ENCODE measurements at regions not wholly inside any gene's neighbourhood (a gene's known extent, or its start where the extent isn't known, plus 50 kb on each side); places are given as distances from the start of the nearest gene placed in this dataset.

DNA sequence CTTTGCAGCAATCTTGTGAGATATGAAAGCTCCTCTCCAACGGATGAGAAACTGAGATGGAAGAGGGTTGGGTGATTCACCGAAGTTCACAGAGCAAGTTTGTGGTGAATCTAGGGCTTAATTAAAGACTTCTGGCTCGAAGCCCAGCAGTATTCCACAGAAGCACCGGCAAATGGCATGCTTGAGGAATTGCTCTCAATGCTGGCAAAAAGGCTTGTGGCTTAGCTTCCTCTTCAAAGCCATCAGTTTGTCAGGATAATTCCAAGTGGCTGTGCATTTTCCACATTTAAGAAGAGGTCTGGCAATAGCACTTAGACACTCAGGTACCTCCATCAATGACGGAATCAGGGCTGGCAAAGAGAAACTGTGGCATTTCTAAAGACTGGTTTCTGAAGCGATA is 98.7 kb upstream of the SLC66A3 start:
- ChIA-PET CTCF (interaction anchor here (0.6 to 1.7 kb wide), 6 partner anchors 17 to 234 kb away, joined by 3 to 7 read pairs (median 4); a partner anchor contains a TSS), POLR2A (no interaction called here)
- H3K4me3 ChIP-seq: no peak overlapping the region

GRCh38 chr2:11057031-11057430 is 98.2 kb upstream of the SLC66A3 start:
- H3K4me1 ChIP-seq: no peaks in the 10 kb centered on the region
- ChIA-PET CTCF (interaction anchor here (0.8 to 1.7 kb wide), 4 partner anchors 68 to 224 kb away, joined by 3 to 4 read pairs (median 4); a partner anchor contains a TSS), POLR2A (no interaction called here)
- H3K4me2 ChIP-seq: no peak overlapping the region
- DNase-seq (ENCODE audit: low read depth in 1 of 2, low spot score in 1 of 2): no peak
- TF ChIP-seq, protein P1, sequence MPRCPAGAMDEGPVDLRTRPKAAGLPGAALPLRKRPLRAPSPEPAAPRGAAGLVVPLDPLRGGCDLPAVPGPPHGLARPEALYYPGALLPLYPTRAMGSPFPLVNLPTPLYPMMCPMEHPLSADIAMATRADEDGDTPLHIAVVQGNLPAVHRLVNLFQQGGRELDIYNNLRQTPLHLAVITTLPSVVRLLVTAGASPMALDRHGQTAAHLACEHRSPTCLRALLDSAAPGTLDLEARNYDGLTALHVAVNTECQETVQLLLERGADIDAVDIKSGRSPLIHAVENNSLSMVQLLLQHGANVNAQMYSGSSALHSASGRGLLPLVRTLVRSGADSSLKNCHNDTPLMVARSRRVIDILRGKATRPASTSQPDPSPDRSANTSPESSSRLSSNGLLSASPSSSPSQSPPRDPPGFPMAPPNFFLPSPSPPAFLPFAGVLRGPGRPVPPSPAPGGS (IDR thresholded peaks at IDR 0.05): no peak
- TF ChIP-seq EP300 (IDR thresholded peaks at IDR 0.05) (no peak), HOXB5 (CRISPR knock-in tag; IDR thresholded peaks at IDR 0.05) (no peak), POLR2A (IDR thresholded peaks at IDR 0.05; ENCODE audit: low read length) (no peak), POLR2AphosphoS2 (conservative IDR thresholded peaks at IDR 0.05; ENCODE audit: low read length) (no peak), E2F6 (IDR thresholded peaks at IDR 0.05; ENCODE audit: borderline replicate concordance, low read depth) (no peak), HMGXB4 (CRISPR knock-in tag; IDR thresholded peaks at IDR 0.05; ENCODE audit: borderline replicate concordance) (no peak), FOXS1 (CRISPR knock-in tag; IDR thresholded peaks at IDR 0.05) (no peak), HEYL (CRISPR knock-in tag; IDR thresholded peaks at IDR 0.05) (no peak), RAD21 (conservative IDR thresholded peaks at IDR 0.05 in 1 of 2, IDR thresholded peaks at IDR 0.05 in 1 of 2) (no peak), ZNF302 (CRISPR knock-in tag; IDR thresholded peaks at IDR 0.05) (no peak), ZSCAN20 (CRISPR knock-in tag; IDR thresholded peaks at IDR 0.05) (no peak), TFCP2L1 (CRISPR knock-in tag; IDR thresholded peaks at IDR 0.05) (no peak), NFE2L2 (conservative IDR thresholded peaks at IDR 0.05; ENCODE audit: low read length) (no peak), MAFK (IDR thresholded peaks at IDR 0.05; ENCODE audit: partially characterized antibody) (no peak), CBX2 (IDR thresholded peaks at IDR 0.05; ENCODE audit: borderline replicate concordance, low read depth) (no peak), CHD2 (IDR thresholded peaks at IDR 0.05; ENCODE audit: low read length, partially characterized antibody) (no peak), BHLHE40 (IDR thresholded peaks at IDR 0.05; ENCODE audit: low read depth, low read length) (no peak)
- TF ChIP-seq, protein P2, sequence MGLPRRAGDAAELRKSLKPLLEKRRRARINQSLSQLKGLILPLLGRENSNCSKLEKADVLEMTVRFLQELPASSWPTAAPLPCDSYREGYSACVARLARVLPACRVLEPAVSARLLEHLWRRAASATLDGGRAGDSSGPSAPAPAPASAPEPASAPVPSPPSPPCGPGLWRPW (IDR thresholded peaks at IDR 0.05): no peak
- TF ChIP-seq, protein P3, sequence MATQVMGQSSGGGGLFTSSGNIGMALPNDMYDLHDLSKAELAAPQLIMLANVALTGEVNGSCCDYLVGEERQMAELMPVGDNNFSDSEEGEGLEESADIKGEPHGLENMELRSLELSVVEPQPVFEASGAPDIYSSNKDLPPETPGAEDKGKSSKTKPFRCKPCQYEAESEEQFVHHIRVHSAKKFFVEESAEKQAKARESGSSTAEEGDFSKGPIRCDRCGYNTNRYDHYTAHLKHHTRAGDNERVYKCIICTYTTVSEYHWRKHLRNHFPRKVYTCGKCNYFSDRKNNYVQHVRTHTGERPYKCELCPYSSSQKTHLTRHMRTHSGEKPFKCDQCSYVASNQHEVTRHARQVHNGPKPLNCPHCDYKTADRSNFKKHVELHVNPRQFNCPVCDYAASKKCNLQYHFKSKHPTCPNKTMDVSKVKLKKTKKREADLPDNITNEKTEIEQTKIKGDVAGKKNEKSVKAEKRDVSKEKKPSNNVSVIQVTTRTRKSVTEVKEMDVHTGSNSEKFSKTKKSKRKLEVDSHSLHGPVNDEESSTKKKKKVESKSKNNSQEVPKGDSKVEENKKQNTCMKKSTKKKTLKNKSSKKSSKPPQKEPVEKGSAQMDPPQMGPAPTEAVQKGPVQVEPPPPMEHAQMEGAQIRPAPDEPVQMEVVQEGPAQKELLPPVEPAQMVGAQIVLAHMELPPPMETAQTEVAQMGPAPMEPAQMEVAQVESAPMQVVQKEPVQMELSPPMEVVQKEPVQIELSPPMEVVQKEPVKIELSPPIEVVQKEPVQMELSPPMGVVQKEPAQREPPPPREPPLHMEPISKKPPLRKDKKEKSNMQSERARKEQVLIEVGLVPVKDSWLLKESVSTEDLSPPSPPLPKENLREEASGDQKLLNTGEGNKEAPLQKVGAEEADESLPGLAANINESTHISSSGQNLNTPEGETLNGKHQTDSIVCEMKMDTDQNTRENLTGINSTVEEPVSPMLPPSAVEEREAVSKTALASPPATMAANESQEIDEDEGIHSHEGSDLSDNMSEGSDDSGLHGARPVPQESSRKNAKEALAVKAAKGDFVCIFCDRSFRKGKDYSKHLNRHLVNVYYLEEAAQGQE (IDR thresholded peaks at IDR 0.05): no peak
- H3K4me3 ChIP-seq: no peak overlapping the region
- H3K9me3 ChIP-seq: peaks cover 23% of the 10 kb centered on the region; the same call in 2 of the 3 replicates
- H3K27ac ChIP-seq: no peak overlapping the region
- FAIRE-seq: no peak
- ATAC-seq: no peak
- 68% methylated on average over 4 of the region's 4 CpGs for WGBS (ENCODE audit: missing lambda C conversion rate)

More for the DNA sequence above, 98.7 kb upstream of the SLC66A3 start:
- Histone ChIP-seq H3K9me3 (peaks cover 19% of the 10 kb centered on the region; the same call in 2 of the 3 replicates), H3K27ac (no peak overlapping the region), H3K4me1 (no peaks in the 10 kb centered on the region), H3K4me2 (no peak overlapping the region)
- ATAC-seq (no peak; a peak in 1 of 6 replicates), FAIRE-seq (no peak), DNase-seq (ENCODE audit: low read depth in 1 of 2, low spot score in 1 of 2) (no peak)
- TF ChIP-seq HOXB5 (CRISPR knock-in tag; IDR thresholded peaks at IDR 0.05) (no peak), PHF8 (IDR thresholded peaks at IDR 0.05; ENCODE audit: borderline replicate concordance, low read depth) (no peak), ESRRA (IDR thresholded peaks at IDR 0.05; ENCODE audit: borderline replicate concordance, low read length) (no peak), CHD2 (IDR thresholded peaks at IDR 0.05; ENCODE audit: low read length, partially characterized antibody) (no peak), MAX (IDR thresholded peaks at IDR 0.05) (no peak), HDAC2 (IDR thresholded peaks at IDR 0.05) (no peak), RAD21 (conservative IDR thresholded peaks at IDR 0.05 in 1 of 2, IDR thresholded peaks at IDR 0.05 in 1 of 2) (no peak)
- TF ChIP-seq, protein P4, sequence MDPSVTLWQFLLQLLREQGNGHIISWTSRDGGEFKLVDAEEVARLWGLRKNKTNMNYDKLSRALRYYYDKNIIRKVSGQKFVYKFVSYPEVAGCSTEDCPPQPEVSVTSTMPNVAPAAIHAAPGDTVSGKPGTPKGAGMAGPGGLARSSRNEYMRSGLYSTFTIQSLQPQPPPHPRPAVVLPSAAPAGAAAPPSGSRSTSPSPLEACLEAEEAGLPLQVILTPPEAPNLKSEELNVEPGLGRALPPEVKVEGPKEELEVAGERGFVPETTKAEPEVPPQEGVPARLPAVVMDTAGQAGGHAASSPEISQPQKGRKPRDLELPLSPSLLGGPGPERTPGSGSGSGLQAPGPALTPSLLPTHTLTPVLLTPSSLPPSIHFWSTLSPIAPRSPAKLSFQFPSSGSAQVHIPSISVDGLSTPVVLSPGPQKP (IDR thresholded peaks at IDR 0.05; ENCODE audit: low read depth, low read length): no peak
- 25% methylated on average over 6 of the region's 6 CpGs for WGBS (ENCODE audit: missing lambda C conversion rate)

Measured in A549 (cell line).